ENCODE measurements at regions not wholly inside any gene's neighbourhood (a gene's known extent, or its start where the extent isn't known, plus 50 kb on each side); places are given as distances from the start of the nearest gene placed in this dataset.

DNA sequence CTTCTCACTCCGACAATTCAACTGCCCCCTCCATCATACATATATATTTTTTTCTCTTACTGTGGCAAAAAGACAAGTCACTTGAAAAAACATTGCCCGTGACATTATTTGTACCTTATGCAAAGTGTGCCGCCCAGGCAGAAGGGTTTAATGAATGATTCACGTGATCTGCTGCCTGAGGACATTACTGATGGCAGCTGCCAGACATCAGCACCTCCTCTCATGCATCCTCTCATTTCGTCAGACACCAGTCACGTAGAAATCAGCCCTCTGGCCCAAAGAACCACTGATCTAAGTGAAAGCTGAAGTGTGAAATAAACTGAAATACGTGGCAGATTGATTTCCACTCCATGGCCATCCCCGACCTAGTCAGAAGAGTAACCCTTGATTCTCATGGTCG, 218.8 kb upstream of the PDE10A start:
- H3K4me2 ChIP-seq (ENCODE audit: low read length) = no peak overlapping the region
- H3K4me3 ChIP-seq (ENCODE audit: low read length) = no peak overlapping the region
- no peak for TF ChIP-seq EP300 (conservative IDR thresholded peaks at IDR 0.05; ENCODE audit: poor library complexity, severe bottlenecking)
- TF ChIP-seq POLR2AphosphoS5 (IDR thresholded peaks at IDR 0.05) = no peak
- no peak for TF ChIP-seq MXI1 (conservative IDR thresholded peaks at IDR 0.05; ENCODE audit: poor library complexity, severe bottlenecking)
- no peak for TF ChIP-seq SMC3 (conservative IDR thresholded peaks at IDR 0.05; ENCODE audit: poor library complexity)
- no peak for TF ChIP-seq TAF1 (IDR thresholded peaks at IDR 0.05; ENCODE audit: low read depth)
- no peak for TF ChIP-seq EZH2 (IDR thresholded peaks at IDR 0.05; ENCODE audit: borderline replicate concordance, insufficient read depth, low read length, poor library complexity, severe bottlenecking)
- TF ChIP-seq, protein P1, sequence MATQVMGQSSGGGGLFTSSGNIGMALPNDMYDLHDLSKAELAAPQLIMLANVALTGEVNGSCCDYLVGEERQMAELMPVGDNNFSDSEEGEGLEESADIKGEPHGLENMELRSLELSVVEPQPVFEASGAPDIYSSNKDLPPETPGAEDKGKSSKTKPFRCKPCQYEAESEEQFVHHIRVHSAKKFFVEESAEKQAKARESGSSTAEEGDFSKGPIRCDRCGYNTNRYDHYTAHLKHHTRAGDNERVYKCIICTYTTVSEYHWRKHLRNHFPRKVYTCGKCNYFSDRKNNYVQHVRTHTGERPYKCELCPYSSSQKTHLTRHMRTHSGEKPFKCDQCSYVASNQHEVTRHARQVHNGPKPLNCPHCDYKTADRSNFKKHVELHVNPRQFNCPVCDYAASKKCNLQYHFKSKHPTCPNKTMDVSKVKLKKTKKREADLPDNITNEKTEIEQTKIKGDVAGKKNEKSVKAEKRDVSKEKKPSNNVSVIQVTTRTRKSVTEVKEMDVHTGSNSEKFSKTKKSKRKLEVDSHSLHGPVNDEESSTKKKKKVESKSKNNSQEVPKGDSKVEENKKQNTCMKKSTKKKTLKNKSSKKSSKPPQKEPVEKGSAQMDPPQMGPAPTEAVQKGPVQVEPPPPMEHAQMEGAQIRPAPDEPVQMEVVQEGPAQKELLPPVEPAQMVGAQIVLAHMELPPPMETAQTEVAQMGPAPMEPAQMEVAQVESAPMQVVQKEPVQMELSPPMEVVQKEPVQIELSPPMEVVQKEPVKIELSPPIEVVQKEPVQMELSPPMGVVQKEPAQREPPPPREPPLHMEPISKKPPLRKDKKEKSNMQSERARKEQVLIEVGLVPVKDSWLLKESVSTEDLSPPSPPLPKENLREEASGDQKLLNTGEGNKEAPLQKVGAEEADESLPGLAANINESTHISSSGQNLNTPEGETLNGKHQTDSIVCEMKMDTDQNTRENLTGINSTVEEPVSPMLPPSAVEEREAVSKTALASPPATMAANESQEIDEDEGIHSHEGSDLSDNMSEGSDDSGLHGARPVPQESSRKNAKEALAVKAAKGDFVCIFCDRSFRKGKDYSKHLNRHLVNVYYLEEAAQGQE (IDR thresholded peaks at IDR 0.05; ENCODE audit: borderline replicate concordance) = no peak
- TF ChIP-seq RAD21 (conservative IDR thresholded peaks at IDR 0.05) = no peak
- TF ChIP-seq, protein P2, sequence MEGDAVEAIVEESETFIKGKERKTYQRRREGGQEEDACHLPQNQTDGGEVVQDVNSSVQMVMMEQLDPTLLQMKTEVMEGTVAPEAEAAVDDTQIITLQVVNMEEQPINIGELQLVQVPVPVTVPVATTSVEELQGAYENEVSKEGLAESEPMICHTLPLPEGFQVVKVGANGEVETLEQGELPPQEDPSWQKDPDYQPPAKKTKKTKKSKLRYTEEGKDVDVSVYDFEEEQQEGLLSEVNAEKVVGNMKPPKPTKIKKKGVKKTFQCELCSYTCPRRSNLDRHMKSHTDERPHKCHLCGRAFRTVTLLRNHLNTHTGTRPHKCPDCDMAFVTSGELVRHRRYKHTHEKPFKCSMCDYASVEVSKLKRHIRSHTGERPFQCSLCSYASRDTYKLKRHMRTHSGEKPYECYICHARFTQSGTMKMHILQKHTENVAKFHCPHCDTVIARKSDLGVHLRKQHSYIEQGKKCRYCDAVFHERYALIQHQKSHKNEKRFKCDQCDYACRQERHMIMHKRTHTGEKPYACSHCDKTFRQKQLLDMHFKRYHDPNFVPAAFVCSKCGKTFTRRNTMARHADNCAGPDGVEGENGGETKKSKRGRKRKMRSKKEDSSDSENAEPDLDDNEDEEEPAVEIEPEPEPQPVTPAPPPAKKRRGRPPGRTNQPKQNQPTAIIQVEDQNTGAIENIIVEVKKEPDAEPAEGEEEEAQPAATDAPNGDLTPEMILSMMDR (IDR thresholded peaks at IDR 0.05; ENCODE audit: poor library complexity, severe bottlenecking) = no peak

GRCh38 chr6:165880686-165881085, 217.6 kb upstream of the PDE10A start:
- H4K20me1 ChIP-seq (ENCODE audit: insufficient read depth) = no peaks in the 10 kb centered on the region
- H3K4me3 ChIP-seq (ENCODE audit: low read length) = no peak overlapping the region
- H3K9me2 ChIP-seq (ENCODE audit: insufficient read depth, low read length) = no peaks in the 10 kb centered on the region
- H3K9me3 ChIP-seq (ENCODE audit: low read length) = no peaks in the 10 kb centered on the region
- no peaks in the 10 kb centered on the region for H3K36me3 ChIP-seq (ENCODE audit: insufficient read depth, low read length)
- no peak overlapping the region for H3K4me2 ChIP-seq (ENCODE audit: low read length)
- H3K9ac ChIP-seq (ENCODE audit: low read length) = no peak overlapping the region
- H3K27ac ChIP-seq (ENCODE audit: low read length) = no peak overlapping the region
- H2AFZ ChIP-seq (ENCODE audit: low read depth, low read length) = no peak overlapping the region
- TF ChIP-seq EP300 (conservative IDR thresholded peaks at IDR 0.05; ENCODE audit: poor library complexity, severe bottlenecking) (no peak), MXI1 (conservative IDR thresholded peaks at IDR 0.05; ENCODE audit: poor library complexity, severe bottlenecking) (no peak), EZH2 (IDR thresholded peaks at IDR 0.05; ENCODE audit: borderline replicate concordance, insufficient read depth, low read length, poor library complexity, severe bottlenecking) (no peak)
- no peaks in the 10 kb centered on the region for H3K79me2 ChIP-seq (replicated peaks; ENCODE audit: insufficient read depth, low read length)
- H3F3A ChIP-seq (ENCODE audit: insufficient read depth, low read length, poor library complexity, severe bottlenecking) = no peaks in the 10 kb centered on the region
- H3K27me3 ChIP-seq (ENCODE audit: insufficient read depth, low read depth, low read length) = no peaks in the 10 kb centered on the region

More for the DNA sequence above, 218.8 kb upstream of the PDE10A start:
- Histone ChIP-seq H2AFZ (ENCODE audit: low read depth, low read length) (no peak overlapping the region), H3K9me2 (ENCODE audit: insufficient read depth, low read length) (no peaks in the 10 kb centered on the region), H3K9me3 (ENCODE audit: low read length) (no peaks in the 10 kb centered on the region), H4K20me1 (ENCODE audit: insufficient read depth) (no peaks in the 10 kb centered on the region), H3K36me3 (ENCODE audit: insufficient read depth, low read length) (no peaks in the 10 kb centered on the region), H3K79me2 (replicated peaks; ENCODE audit: insufficient read depth, low read length) (no peaks in the 10 kb centered on the region), H3K27me3 (ENCODE audit: insufficient read depth, low read depth, low read length) (no peaks in the 10 kb centered on the region), H3K27ac (ENCODE audit: low read length) (no peak overlapping the region), H3K9ac (ENCODE audit: low read length) (no peak overlapping the region), H3F3A (ENCODE audit: insufficient read depth, low read length, poor library complexity, severe bottlenecking) (no peaks in the 10 kb centered on the region)

All from neural cell (in vitro differentiated cells).